Body of pancreas (tissue), 4 donors: ENCODE measurements at regions not wholly inside any gene's neighbourhood (a gene's known extent, or its start where the extent isn't known, plus 50 kb on each side); places are given as distances from the start of the nearest gene placed in this dataset.
"Not testable (repeated sequence)": the region's sequence is repeated elsewhere in the genome, so short reads cannot be mapped to it uniquely, and the experiment has no call there.

Experiments
- POLR2A ChIP-seq, 3 donors: fragments of 450-650 bp; IDR thresholded peaks; one replicate each; pipeline ENCODE4 v1.6.1; 2016; ENCODE audit warnings: antibody characterized with exemption in 3 of 3, mild to moderate bottlenecking in 2 of 3
- TF ChIP-seq, protein P1 (sequence below), 7 experiments: fragments of 450-650 bp in 4 of 7; fragments of 200-600 bp in 3 of 7; sonication (generic) in 3 of 7; IDR thresholded peaks; one replicate each; pipeline ENCODE4 v1.5.1; 2016 to 2019; ENCODE audit warnings: antibody characterized with exemption in 7 of 7

DNA sequence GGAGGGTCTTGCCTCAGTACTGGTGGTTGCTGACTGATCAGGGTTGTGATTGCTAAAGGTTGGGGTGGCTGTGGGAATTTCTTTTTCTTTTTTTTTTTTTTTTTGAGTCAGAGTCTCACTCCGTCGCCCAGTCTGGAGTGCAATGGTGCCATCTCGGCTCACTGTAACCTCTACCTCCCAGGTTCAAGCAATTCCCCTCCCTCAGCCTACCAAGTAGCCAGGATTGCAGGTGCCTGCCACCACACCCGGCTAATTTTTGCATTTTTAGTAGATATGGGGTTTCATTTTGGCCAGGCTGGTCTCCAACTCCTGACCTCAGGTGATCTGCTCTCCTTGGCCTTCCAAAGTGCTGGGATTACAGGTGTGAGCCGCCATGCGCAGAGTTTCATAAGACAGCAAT lies 632.9 kb upstream of the TPTE start:
- TF ChIP-seq, protein P1, sequence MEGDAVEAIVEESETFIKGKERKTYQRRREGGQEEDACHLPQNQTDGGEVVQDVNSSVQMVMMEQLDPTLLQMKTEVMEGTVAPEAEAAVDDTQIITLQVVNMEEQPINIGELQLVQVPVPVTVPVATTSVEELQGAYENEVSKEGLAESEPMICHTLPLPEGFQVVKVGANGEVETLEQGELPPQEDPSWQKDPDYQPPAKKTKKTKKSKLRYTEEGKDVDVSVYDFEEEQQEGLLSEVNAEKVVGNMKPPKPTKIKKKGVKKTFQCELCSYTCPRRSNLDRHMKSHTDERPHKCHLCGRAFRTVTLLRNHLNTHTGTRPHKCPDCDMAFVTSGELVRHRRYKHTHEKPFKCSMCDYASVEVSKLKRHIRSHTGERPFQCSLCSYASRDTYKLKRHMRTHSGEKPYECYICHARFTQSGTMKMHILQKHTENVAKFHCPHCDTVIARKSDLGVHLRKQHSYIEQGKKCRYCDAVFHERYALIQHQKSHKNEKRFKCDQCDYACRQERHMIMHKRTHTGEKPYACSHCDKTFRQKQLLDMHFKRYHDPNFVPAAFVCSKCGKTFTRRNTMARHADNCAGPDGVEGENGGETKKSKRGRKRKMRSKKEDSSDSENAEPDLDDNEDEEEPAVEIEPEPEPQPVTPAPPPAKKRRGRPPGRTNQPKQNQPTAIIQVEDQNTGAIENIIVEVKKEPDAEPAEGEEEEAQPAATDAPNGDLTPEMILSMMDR (IDR thresholded peaks at IDR 0.05), result not testable (repeated sequence)
- not testable (repeated sequence) for TF ChIP-seq POLR2A (IDR thresholded peaks at IDR 0.05)
